HG03175 (cell line): ENCODE measurements at regions not wholly inside any gene's neighbourhood (a gene's known extent, or its start where the extent isn't known, plus 50 kb on each side); places are given as distances from the start of the nearest gene placed in this dataset.
"Not testable (repeated sequence)": the region's sequence is repeated elsewhere in the genome, so short reads cannot be mapped to it uniquely, and the experiment has no call there.

Source experiments
- ATAC-seq: cut with Tn5 transposase; IDR thresholded peaks from one replicate; pipeline ENCODE4 v1.9.1; 2021; ENCODE audit warnings: mild to moderate bottlenecking, moderate library complexity; ENCODE audit not compliant: unreplicated experiment

GRCh38 chr7:50251765-50252164, 52.8 kb upstream of the IKZF1 start:
- ATAC-seq, result no peak

- ATAC-seq, result no peak
Measured at GRCh38 chr7:50246551-50246950, 58.0 kb upstream of the IKZF1 start.

GRCh38 chr7:50242111-50242510, 62.4 kb upstream of the IKZF1 start:
- not testable (repeated sequence) for ATAC-seq

- not testable (repeated sequence) for ATAC-seq
Measured at GRCh38 chr7:50240699-50241098, 63.8 kb upstream of the IKZF1 start.

GRCh38 chr7:50229964-50230363, 74.6 kb upstream of the IKZF1 start:
- ATAC-seq, result no peak

GRCh38 chr7:50228148-50228547, 76.4 kb upstream of the IKZF1 start:
- ATAC-seq, result no peak

GRCh38 chr7:50227726-50228125, 76.8 kb upstream of the IKZF1 start:
- ATAC-seq, result no peak

- ATAC-seq, result no peak
Measured at GRCh38 chr7:50226669-50227068, 77.8 kb upstream of the IKZF1 start.

GRCh38 chr7:50226145-50226544, 78.4 kb upstream of the IKZF1 start:
- no peak for ATAC-seq

GRCh38 chr7:50221433-50221832, 83.1 kb upstream of the IKZF1 start:
- ATAC-seq, result no peak

GRCh38 chr7:50221028-50221427, 83.5 kb upstream of the IKZF1 start:
- ATAC-seq, result no peak

GRCh38 chr7:50220273-50220672, 84.2 kb upstream of the IKZF1 start:
- ATAC-seq, result no peak

- no peak for ATAC-seq
Measured at GRCh38 chr7:50217821-50218281, 86.7 kb upstream of the IKZF1 start.

- ATAC-seq, result no peak
Measured at GRCh38 chr7:50217401-50217800, 87.1 kb upstream of the IKZF1 start.

- ATAC-seq, result no peak
Measured at GRCh38 chr7:50216626-50217025, 87.9 kb upstream of the IKZF1 start.

- ATAC-seq, result no peak
Measured at GRCh38 chr7:50214771-50215170, 89.7 kb upstream of the IKZF1 start.

- no peak for ATAC-seq
Measured at GRCh38 chr7:50214126-50214670, 90.3 kb upstream of the IKZF1 start.

GRCh38 chr7:50213622-50214017, 90.9 kb upstream of the IKZF1 start:
- no peak for ATAC-seq

- ATAC-seq, result peak; percentile 44
Measured at GRCh38 chr7:50212666-50213621, 91.6 kb upstream of the IKZF1 start.

GRCh38 chr7:50212016-50212325, 92.5 kb upstream of the IKZF1 start:
- ATAC-seq, result no peak

GRCh38 chr7:50211130-50212015, 93.1 kb upstream of the IKZF1 start:
- no peak for ATAC-seq
